ENCODE measurements at regions not wholly inside any gene's neighbourhood (a gene's known extent, or its start where the extent isn't known, plus 50 kb on each side); places are given as distances from the start of the nearest gene placed in this dataset.

- in situ Hi-C loops (cut with HindIII; ENCODE audit: low pct_unique_long_range_greater_than_20kb, low sequenced_read_pairs): no loop called here
- no peak for DNase-seq (ENCODE audit: low read depth in 1 of 2, low spot score in 1 of 2)
- no peak for TF ChIP-seq JUND (IDR thresholded peaks at IDR 0.05; ENCODE audit: low read depth)
Measured at GRCh38 chr19:31562966-31563612, 213.9 kb upstream of the TSHZ3 start.

GRCh38 chr19:31567776-31568175, 218.5 kb upstream of the TSHZ3 start:
- in situ Hi-C loops (cut with HindIII; ENCODE audit: low pct_unique_long_range_greater_than_20kb, low sequenced_read_pairs): no loop called here
- no peak for TF ChIP-seq JUND (IDR thresholded peaks at IDR 0.05; ENCODE audit: low read depth)
- no peak for DNase-seq (ENCODE audit: low read depth in 1 of 2, low spot score in 1 of 2)

- TF ChIP-seq JUND (IDR thresholded peaks at IDR 0.05; ENCODE audit: low read depth): no peak
- no peak for DNase-seq (ENCODE audit: low read depth in 1 of 2, low spot score in 1 of 2)
- in situ Hi-C loops (cut with HindIII; ENCODE audit: low pct_unique_long_range_greater_than_20kb, low sequenced_read_pairs): no loop called here
Measured at GRCh38 chr19:31568724-31569123, 219.5 kb upstream of the TSHZ3 start.

- no peak for DNase-seq (ENCODE audit: low read depth in 1 of 2, low spot score in 1 of 2)
- in situ Hi-C loops (cut with HindIII; ENCODE audit: low pct_unique_long_range_greater_than_20kb, low sequenced_read_pairs): no loop called here
- no peak for TF ChIP-seq JUND (IDR thresholded peaks at IDR 0.05; ENCODE audit: low read depth)
Measured at GRCh38 chr19:31570718-31571117, 221.5 kb upstream of the TSHZ3 start.

- in situ Hi-C loops (cut with HindIII; ENCODE audit: low pct_unique_long_range_greater_than_20kb, low sequenced_read_pairs): no loop called here
- DNase-seq (ENCODE audit: low read depth in 1 of 2, low spot score in 1 of 2): peak in 1 of 2 experiments; percentile 13
- no peak for TF ChIP-seq JUND (IDR thresholded peaks at IDR 0.05; ENCODE audit: low read depth)
Measured at GRCh38 chr19:31572102-31572975, 223.1 kb upstream of the TSHZ3 start.

GRCh38 chr19:31572976-31573298, 223.7 kb upstream of the TSHZ3 start:
- peak; percentile 13 to 85 for DNase-seq (ENCODE audit: low read depth in 1 of 2, low spot score in 1 of 2)
- no peak for TF ChIP-seq JUND (IDR thresholded peaks at IDR 0.05; ENCODE audit: low read depth)
- in situ Hi-C loops (cut with HindIII; ENCODE audit: low pct_unique_long_range_greater_than_20kb, low sequenced_read_pairs): no loop called here

GRCh38 chr19:31574251-31574973, 225.2 kb upstream of the TSHZ3 start:
- DNase-seq (ENCODE audit: low read depth in 1 of 2, low spot score in 1 of 2): no peak
- in situ Hi-C loops (cut with HindIII; ENCODE audit: low pct_unique_long_range_greater_than_20kb, low sequenced_read_pairs): no loop called here
- no peak for TF ChIP-seq JUND (IDR thresholded peaks at IDR 0.05; ENCODE audit: low read depth)

- TF ChIP-seq JUND (IDR thresholded peaks at IDR 0.05; ENCODE audit: low read depth): no peak
- DNase-seq (ENCODE audit: low read depth in 1 of 2, low spot score in 1 of 2): no peak
- in situ Hi-C loops (cut with HindIII; ENCODE audit: low pct_unique_long_range_greater_than_20kb, low sequenced_read_pairs): no loop called here
Measured at GRCh38 chr19:31575846-31576335, 226.7 kb upstream of the TSHZ3 start.

- TF ChIP-seq JUND (IDR thresholded peaks at IDR 0.05; ENCODE audit: low read depth): no peak
- DNase-seq (ENCODE audit: low read depth in 1 of 2, low spot score in 1 of 2): no peak
- in situ Hi-C loops (cut with HindIII; ENCODE audit: low pct_unique_long_range_greater_than_20kb, low sequenced_read_pairs): no loop called here
Measured at GRCh38 chr19:31578326-31578725, 229.1 kb upstream of the TSHZ3 start.

- DNase-seq (ENCODE audit: low read depth in 1 of 2, low spot score in 1 of 2): no peak
- TF ChIP-seq JUND (IDR thresholded peaks at IDR 0.05; ENCODE audit: low read depth): no peak
Measured at GRCh38 chr19:31583148-31583547, 233.9 kb upstream of the TSHZ3 start.

GRCh38 chr19:31586282-31586681, 237.0 kb upstream of the TSHZ3 start:
- no peak for TF ChIP-seq JUND (IDR thresholded peaks at IDR 0.05; ENCODE audit: low read depth)
- no peak for DNase-seq (ENCODE audit: low read depth in 1 of 2, low spot score in 1 of 2)
- in situ Hi-C loops (cut with HindIII; ENCODE audit: low pct_unique_long_range_greater_than_20kb, low sequenced_read_pairs): no loop called here

More at GRCh38 chr19:31583148-31583547, 233.9 kb upstream of the TSHZ3 start:
- in situ Hi-C loops (cut with HindIII; ENCODE audit: low pct_unique_long_range_greater_than_20kb, low sequenced_read_pairs): no loop called here

GRCh38 chr19:31589109-31589508, 239.9 kb upstream of the TSHZ3 start:
- in situ Hi-C loops (cut with HindIII; ENCODE audit: low pct_unique_long_range_greater_than_20kb, low sequenced_read_pairs): no loop called here
- TF ChIP-seq JUND (IDR thresholded peaks at IDR 0.05; ENCODE audit: low read depth): no peak
- no peak for DNase-seq (ENCODE audit: low read depth in 1 of 2, low spot score in 1 of 2)

GRCh38 chr19:31591258-31591657, 242.0 kb upstream of the TSHZ3 start:
- no peak for TF ChIP-seq JUND (IDR thresholded peaks at IDR 0.05; ENCODE audit: low read depth)
- no peak for DNase-seq (ENCODE audit: low read depth in 1 of 2, low spot score in 1 of 2)
- in situ Hi-C loops (cut with HindIII; ENCODE audit: low pct_unique_long_range_greater_than_20kb, low sequenced_read_pairs): no loop called here

Data from T47D (cell line).